GM10248 (cell line): ENCODE measurements at regions not wholly inside any gene's neighbourhood (a gene's known extent, or its start where the extent isn't known, plus 50 kb on each side); places are given as distances from the start of the nearest gene placed in this dataset.

Experiments used
- CTCF ChIA-PET: fragments of 300-600 bp; sonication (Branson Sonifier 250); formaldehyde crosslinking; extraction: SDS; loops from one replicate; lab custom pipeline; 2021; ENCODE audit warnings: antibody characterized with exemption; lab: Yijun Ruan, JAX
- POLR2A ChIA-PET: fragments of 350-650 bp; sonication (Branson Sonifier 250); formaldehyde crosslinking; extraction: SDS; loops from one replicate; lab custom pipeline; 2020; ENCODE audit warnings: antibody characterized with exemption; lab: Yijun Ruan, JAX
- DNase-seq: peaks from one replicate; pipeline ENCODE4 v3.0.0; 2012; ENCODE audit errors: extremely low spot score
- CTCF ChIP-seq: IDR thresholded peaks from 2 replicates; pipeline ENCODE4 v1.5.1; 2012; ENCODE audit warnings: mild to moderate bottlenecking, low read depth; ENCODE audit errors: extremely low read depth, missing control alignments, control extremely low read depth

GRCh38 chrX:139078342-139078741 is 366.8 kb upstream of the FGF13 start:
- ChIA-PET POLR2A (no interaction called here), CTCF (no interaction called here)
- no peak for TF ChIP-seq CTCF
- DNase-seq, result no peak

GRCh38 chrX:139077281-139078250 is 366.0 kb upstream of the FGF13 start:
- no peak for TF ChIP-seq CTCF
- CTCF ChIA-PET, result no interaction called here
- no peak for DNase-seq
- POLR2A ChIA-PET, result no interaction called here

GRCh38 chrX:139063364-139063763 is 351.8 kb upstream of the FGF13 start:
- CTCF ChIA-PET, result no interaction called here
- TF ChIP-seq CTCF, result no peak
- POLR2A ChIA-PET, result no interaction called here
- DNase-seq, result no peak

GRCh38 chrX:139058831-139059495 is 347.4 kb upstream of the FGF13 start:
- ChIA-PET POLR2A (no interaction called here), CTCF (no interaction called here)
- DNase-seq, result no peak
- no peak for TF ChIP-seq CTCF

- TF ChIP-seq CTCF, result no peak
- ChIA-PET POLR2A (no interaction called here), CTCF (no interaction called here)
- no peak for DNase-seq
Observed at GRCh38 chrX:139052461-139052860, 340.9 kb upstream of the FGF13 start.

- CTCF ChIA-PET, result no interaction called here
- TF ChIP-seq CTCF, result no peak
- DNase-seq, result no peak
- POLR2A ChIA-PET, result no interaction called here
Observed at GRCh38 chrX:139049465-139049864, 337.9 kb upstream of the FGF13 start.
